ENCODE measurements at regions not wholly inside any gene's neighbourhood (a gene's known extent, or its start where the extent isn't known, plus 50 kb on each side); places are given as distances from the start of the nearest gene placed in this dataset.

- ATAC-seq, result no peak
- H3K4me1 ChIP-seq (ENCODE audit: low read depth), result no peaks in the 10 kb centered on the region
- intact Hi-C loops (cut with DNase I, micrococcal nuclease), result no loop called here
- H3K9me3 ChIP-seq, result peaks cover 9% of the 10 kb centered on the region
- no peak for DNase-seq
- no peaks in the 10 kb centered on the region for H3K36me3 ChIP-seq (ENCODE audit: low read depth)
- TF ChIP-seq CTCF (IDR thresholded peaks at IDR 0.05), result no peak
- no peak overlapping the region for H3K4me3 ChIP-seq
Measured at GRCh38 chr4:161249779-161250440, 913.9 kb downstream of the FSTL5 start.

- ATAC-seq, result no peak
- Histone ChIP-seq H3K9me3 (peaks cover 7% of the 10 kb centered on the region), H3K36me3 (ENCODE audit: low read depth) (no peaks in the 10 kb centered on the region), H3K4me1 (ENCODE audit: low read depth) (no peaks in the 10 kb centered on the region), H3K4me3 (no peak overlapping the region)
- intact Hi-C loops (cut with DNase I, micrococcal nuclease), result no loop called here
- no peak for DNase-seq
- TF ChIP-seq CTCF (IDR thresholded peaks at IDR 0.05), result no peak
Measured at GRCh38 chr4:161248880-161249279, 914.9 kb downstream of the FSTL5 start.

- Histone ChIP-seq H3K36me3 (ENCODE audit: low read depth) (no peaks in the 10 kb centered on the region), H3K9me3 (peaks cover 7% of the 10 kb centered on the region), H3K4me3 (no peak overlapping the region), H3K4me1 (ENCODE audit: low read depth) (no peaks in the 10 kb centered on the region)
- ATAC-seq, result no peak
- no peak for DNase-seq
- intact Hi-C loops (cut with DNase I, micrococcal nuclease), result no loop called here
- no peak for TF ChIP-seq CTCF (IDR thresholded peaks at IDR 0.05)
Measured at GRCh38 chr4:161247831-161248230, 916.0 kb downstream of the FSTL5 start.

- Histone ChIP-seq H3K9me3 (no peaks in the 10 kb centered on the region), H3K4me3 (no peak overlapping the region), H3K4me1 (ENCODE audit: low read depth) (no peaks in the 10 kb centered on the region), H3K36me3 (ENCODE audit: low read depth) (no peaks in the 10 kb centered on the region)
- no peak for TF ChIP-seq CTCF (IDR thresholded peaks at IDR 0.05)
- ATAC-seq (no peak), DNase-seq (no peak)
- intact Hi-C loops (cut with DNase I, micrococcal nuclease), result no loop called here
Measured at GRCh38 chr4:161238033-161238432, 925.8 kb downstream of the FSTL5 start.

GRCh38 chr4:161237495-161237894 is 926.3 kb downstream of the FSTL5 start:
- Histone ChIP-seq H3K36me3 (ENCODE audit: low read depth) (no peaks in the 10 kb centered on the region), H3K9me3 (no peaks in the 10 kb centered on the region), H3K4me1 (ENCODE audit: low read depth) (no peaks in the 10 kb centered on the region), H3K4me3 (no peak overlapping the region)
- DNase-seq (no peak), ATAC-seq (no peak)
- no peak for TF ChIP-seq CTCF (IDR thresholded peaks at IDR 0.05)
- intact Hi-C loops (cut with DNase I, micrococcal nuclease), result no loop called here

- intact Hi-C loops (cut with DNase I, micrococcal nuclease), result no loop called here
- ATAC-seq (peak; percentile 28), DNase-seq (no peak)
Measured at GRCh38 chr4:161225327-161225726, 938.5 kb downstream of the FSTL5 start.

More at GRCh38 chr4:161225327-161225726, 938.5 kb downstream of the FSTL5 start:
- peaks cover 7% of the 10 kb centered on the region for H3K9me3 ChIP-seq
- H3K4me1 ChIP-seq (ENCODE audit: low read depth), result no peaks in the 10 kb centered on the region
- H3K4me3 ChIP-seq, result no peak overlapping the region
- TF ChIP-seq CTCF (IDR thresholded peaks at IDR 0.05), result no peak
- no peaks in the 10 kb centered on the region for H3K36me3 ChIP-seq (ENCODE audit: low read depth)
